ENCODE measurements at regions not wholly inside any gene's neighbourhood (a gene's known extent, or its start where the extent isn't known, plus 50 kb on each side); places are given as distances from the start of the nearest gene placed in this dataset.

DNA sequence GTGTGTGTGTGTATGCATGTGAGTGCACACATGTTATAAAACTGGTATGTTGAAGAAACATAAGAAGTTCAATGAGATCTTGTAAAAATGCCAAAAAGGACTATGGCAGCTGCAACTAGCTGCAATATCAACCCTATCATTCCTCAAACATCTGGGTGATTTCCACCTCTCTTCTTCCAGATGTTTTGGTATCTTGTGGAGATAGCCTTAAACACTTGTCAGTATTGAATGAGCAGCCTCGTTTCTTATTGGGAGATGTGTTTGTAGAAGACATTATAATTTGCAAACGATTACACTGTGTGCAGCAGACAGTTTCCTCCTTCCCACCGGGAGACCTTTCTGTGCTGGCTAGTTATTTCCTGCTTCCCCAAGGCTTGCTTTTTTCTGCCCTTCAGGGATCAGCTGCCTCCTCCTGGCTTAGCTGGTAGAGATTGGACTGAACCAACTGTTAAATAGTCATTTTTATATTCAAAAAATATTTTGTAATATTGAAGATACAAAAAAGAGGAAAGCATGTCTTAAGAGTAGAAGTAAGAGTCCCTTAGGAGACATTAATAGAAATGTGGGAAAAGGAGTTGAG, 168.4 kb upstream of the MPDZ start:
- TF ChIP-seq CTCF (IDR thresholded peaks at IDR 0.05) (no peak), MAX (IDR thresholded peaks at IDR 0.05) (no peak), BHLHE40 (IDR thresholded peaks at IDR 0.05; ENCODE audit: low read depth, low read length) (no peak), FOSL2 (IDR thresholded peaks at IDR 0.05) (no peak), FOSL2 (CRISPR knock-in tag; IDR thresholded peaks at IDR 0.05) (no peak), MYC (IDR thresholded peaks at IDR 0.05; ENCODE audit: borderline replicate concordance, low read length) (no peak), GATA3 (IDR thresholded peaks at IDR 0.05; ENCODE audit: borderline replicate concordance) (no peak), ZNF302 (CRISPR knock-in tag; IDR thresholded peaks at IDR 0.05) (no peak), POLR2A (IDR thresholded peaks at IDR 0.05; ENCODE audit: low read length) (no peak), EHMT2 (IDR thresholded peaks at IDR 0.05; ENCODE audit: low read depth) (no peak), E2F6 (IDR thresholded peaks at IDR 0.05; ENCODE audit: borderline replicate concordance, low read depth) (no peak)

All from A549 (cell line).